ENCODE measurements at regions not wholly inside any gene's neighbourhood (a gene's known extent, or its start where the extent isn't known, plus 50 kb on each side); places are given as distances from the start of the nearest gene placed in this dataset.
A peak's percentile ranks its signal among the peaks of the same experiment; 100 is the strongest.
"Not testable (repeated sequence)": the region's sequence is repeated elsewhere in the genome, so short reads cannot be mapped to it uniquely, and the experiment has no call there.

DNA sequence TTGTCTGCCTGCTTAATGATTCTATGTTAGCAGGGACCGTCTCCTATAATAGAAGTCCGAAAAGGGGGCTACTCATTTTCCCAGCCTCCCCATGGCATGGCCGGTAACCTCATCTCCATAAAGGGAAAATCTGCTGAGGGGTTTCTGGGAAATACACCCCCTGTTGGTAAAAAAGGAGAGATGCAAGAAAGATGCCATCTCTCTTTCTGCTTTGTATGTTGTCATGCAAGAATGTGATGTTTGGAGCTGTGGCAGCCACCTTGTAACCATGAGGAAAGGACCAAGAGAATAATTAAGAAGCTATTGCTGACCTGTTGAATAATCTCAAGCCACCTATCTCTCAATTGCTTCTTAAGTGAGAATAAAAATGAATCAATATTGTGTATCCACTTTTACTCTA, 94.8 kb upstream of the XYLT1 start:
- Histone ChIP-seq H3K9me3 (replicated peaks) (no peaks in the 10 kb centered on the region), H3K4me1 (replicated peaks) (no peaks in the 10 kb centered on the region), H3K4me3 (no peak overlapping the region), H3K27me3 (replicated peaks) (no peaks in the 10 kb centered on the region; the same call in 1 of the 2 replicates), H3K27ac (no peak overlapping the region), H3K36me3 (no peaks in the 10 kb centered on the region)
- no peak for DNase-seq (ENCODE audit: low read depth in 1 of 2, low spot score in 2 of 2)

GRCh38 chr16:17564856-17565255, 94.1 kb upstream of the XYLT1 start:
- H3K9me3 ChIP-seq (replicated peaks), result no peaks in the 10 kb centered on the region
- H3K27ac ChIP-seq, result no peak overlapping the region

DNA sequence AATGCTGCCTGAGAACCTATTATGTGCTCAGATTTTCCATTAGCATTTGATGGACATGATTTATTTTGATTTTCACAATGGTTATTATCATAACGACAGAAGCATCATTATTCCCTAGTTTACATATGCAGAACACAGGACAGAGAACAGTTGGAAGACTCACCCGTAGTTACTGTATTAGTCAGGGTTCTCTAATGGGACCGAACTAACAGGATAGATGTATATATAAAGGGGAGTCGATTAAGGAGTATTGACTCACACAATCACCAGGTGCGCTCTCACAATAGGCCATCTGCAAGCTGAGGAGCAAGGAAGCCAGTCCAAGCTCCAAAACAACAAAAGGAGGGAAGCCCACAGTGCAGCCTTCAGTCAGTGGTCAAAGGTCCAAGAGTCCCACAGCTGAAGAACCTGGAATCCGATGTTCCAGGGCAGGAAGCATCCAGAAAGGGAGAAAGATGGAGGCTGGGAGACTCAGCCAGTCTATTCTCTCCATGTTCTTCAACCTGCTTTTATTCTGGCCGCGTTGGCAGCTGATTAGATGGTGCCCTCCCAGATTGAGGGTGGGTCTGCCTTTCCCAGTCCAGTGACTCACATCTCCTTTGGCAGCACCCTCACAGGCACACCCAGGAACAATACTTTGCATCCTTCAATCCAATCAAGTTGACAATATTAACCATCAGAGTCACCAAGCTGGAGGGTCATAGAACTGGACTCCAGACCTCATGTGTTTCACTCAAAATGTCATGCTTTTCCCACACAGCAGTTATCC, 92.7 kb upstream of the XYLT1 start:
- Histone ChIP-seq H3K27me3 (replicated peaks) (no peaks in the 10 kb centered on the region), H3K4me3 (no peak overlapping the region), H3K36me3 (no peaks in the 10 kb centered on the region), H3K9me3 (replicated peaks) (no peaks in the 10 kb centered on the region), H3K4me1 (replicated peaks) (no peaks in the 10 kb centered on the region), H3K27ac (no peak overlapping the region)
- DNase-seq (ENCODE audit: low read depth in 1 of 2, low spot score in 2 of 2), result no peak

More at GRCh38 chr16:17564856-17565255, 94.1 kb upstream of the XYLT1 start:
- Histone ChIP-seq H3K4me1 (replicated peaks) (no peaks in the 10 kb centered on the region), H3K27me3 (replicated peaks) (no peaks in the 10 kb centered on the region), H3K36me3 (no peaks in the 10 kb centered on the region), H3K4me3 (no peak overlapping the region)
- no peak for DNase-seq (ENCODE audit: low read depth in 1 of 2, low spot score in 2 of 2)

GRCh38 chr16:17561056-17561455, 90.3 kb upstream of the XYLT1 start:
- no peaks in the 10 kb centered on the region for H3K27me3 ChIP-seq (replicated peaks)
- H3K36me3 ChIP-seq, result no peaks in the 10 kb centered on the region
- no peak overlapping the region for H3K27ac ChIP-seq
- no peak for DNase-seq (ENCODE audit: low read depth in 1 of 2, low spot score in 2 of 2)
- peaks cover 7% of the 10 kb centered on the region for H3K4me1 ChIP-seq (replicated peaks)
- no peak overlapping the region for H3K4me3 ChIP-seq
- no peaks in the 10 kb centered on the region for H3K9me3 ChIP-seq (replicated peaks)

DNA sequence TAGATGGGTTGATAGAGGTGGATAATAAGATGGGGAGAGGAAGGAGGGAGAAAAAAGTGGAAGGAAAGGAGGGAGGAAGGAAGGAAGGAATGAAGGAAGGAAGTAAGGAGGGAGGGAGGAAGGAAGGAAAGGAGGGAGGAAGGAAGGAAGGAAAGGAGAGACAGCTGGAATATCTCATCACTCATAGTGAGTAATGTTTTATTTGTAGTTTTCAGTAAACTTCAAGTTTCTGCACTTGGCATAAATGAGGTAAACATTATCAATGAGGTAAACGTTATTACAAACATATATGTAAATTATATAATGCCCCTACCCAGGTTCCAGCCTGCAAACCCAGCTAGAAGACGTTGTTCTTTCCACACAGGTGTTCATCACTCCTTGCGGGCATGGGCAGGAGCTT, 89.8 kb upstream of the XYLT1 start:
- no peaks in the 10 kb centered on the region for H3K9me3 ChIP-seq (replicated peaks)
- DNase-seq (ENCODE audit: low read depth in 1 of 2, low spot score in 2 of 2), result no peak

GRCh38 chr16:17559394-17559793, 88.6 kb upstream of the XYLT1 start:
- H3K9me3 ChIP-seq (replicated peaks), result no peaks in the 10 kb centered on the region
- no peak overlapping the region for H3K27ac ChIP-seq
- no peaks in the 10 kb centered on the region for H3K27me3 ChIP-seq (replicated peaks)
- no peaks in the 10 kb centered on the region for H3K36me3 ChIP-seq
- peaks cover 21% of the 10 kb centered on the region for H3K4me1 ChIP-seq (replicated peaks)
- no peak for DNase-seq (ENCODE audit: low read depth in 1 of 2, low spot score in 2 of 2)
- no peak overlapping the region for H3K4me3 ChIP-seq

More for the DNA sequence above, 89.8 kb upstream of the XYLT1 start:
- peaks cover 10% of the 10 kb centered on the region for H3K4me1 ChIP-seq (replicated peaks)
- no peak overlapping the region for H3K27ac ChIP-seq
- no peaks in the 10 kb centered on the region for H3K27me3 ChIP-seq (replicated peaks)
- no peak overlapping the region for H3K4me3 ChIP-seq
- no peaks in the 10 kb centered on the region for H3K36me3 ChIP-seq

GRCh38 chr16:17557949-17558348, 87.2 kb upstream of the XYLT1 start:
- no peak for DNase-seq (ENCODE audit: low read depth in 1 of 2, low spot score in 2 of 2)
- H3K4me3 ChIP-seq, result no peak overlapping the region

GRCh38 chr16:17557480-17557879, 86.7 kb upstream of the XYLT1 start:
- no peak for DNase-seq (ENCODE audit: low read depth in 1 of 2, low spot score in 2 of 2)
- H3K27ac ChIP-seq, result no peak overlapping the region
- no peaks in the 10 kb centered on the region for H3K27me3 ChIP-seq (replicated peaks)
- no peaks in the 10 kb centered on the region for H3K36me3 ChIP-seq
- no peak overlapping the region for H3K4me3 ChIP-seq
- H3K9me3 ChIP-seq (replicated peaks), result no peaks in the 10 kb centered on the region
- peaks cover 22% of the 10 kb centered on the region for H3K4me1 ChIP-seq (replicated peaks)

More at GRCh38 chr16:17557949-17558348, 87.2 kb upstream of the XYLT1 start:
- H3K27ac ChIP-seq, result no peak overlapping the region
- peaks cover 22% of the 10 kb centered on the region for H3K4me1 ChIP-seq (replicated peaks)
- H3K36me3 ChIP-seq, result no peaks in the 10 kb centered on the region
- no peaks in the 10 kb centered on the region for H3K9me3 ChIP-seq (replicated peaks)
- no peaks in the 10 kb centered on the region for H3K27me3 ChIP-seq (replicated peaks)

DNA sequence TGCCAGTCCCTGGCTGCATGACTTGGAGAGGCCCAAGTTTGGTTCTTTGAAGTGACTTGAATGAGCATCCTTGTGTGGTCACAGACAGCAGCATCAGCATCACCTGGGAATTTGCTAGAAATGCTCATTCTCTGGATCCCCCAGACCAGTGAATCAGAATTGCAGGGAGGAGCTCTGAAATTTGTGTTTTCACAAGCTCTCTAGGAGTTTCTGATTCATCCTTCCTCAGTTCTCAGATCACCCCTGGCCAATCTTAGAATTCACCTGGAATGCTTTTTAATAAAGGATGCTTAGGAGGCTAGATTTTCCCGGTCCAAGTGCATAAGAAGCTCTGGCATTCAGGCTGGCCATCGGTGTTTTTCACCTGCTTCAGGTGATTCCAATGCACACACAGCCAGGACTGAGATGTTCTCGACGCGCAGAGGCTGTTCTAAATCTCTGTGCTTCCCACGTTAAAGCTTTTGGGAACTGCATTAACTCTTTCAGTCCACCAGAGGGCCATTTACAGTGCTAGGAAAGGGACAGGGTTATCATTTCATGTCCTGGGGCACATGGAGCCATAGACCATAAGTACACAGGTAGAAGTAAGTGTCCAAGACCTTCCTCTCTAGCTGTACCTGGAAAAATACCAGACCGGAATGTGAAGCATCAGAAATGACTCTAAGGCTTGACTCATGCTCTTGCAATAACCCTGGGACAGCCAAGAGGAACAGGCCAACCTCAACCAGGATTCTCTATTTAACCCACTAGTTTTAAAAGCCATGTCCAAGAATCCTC, 85.7 kb upstream of the XYLT1 start:
- no peaks in the 10 kb centered on the region for H3K9me3 ChIP-seq (replicated peaks)
- no peak overlapping the region for H3K4me3 ChIP-seq
- DNase-seq (ENCODE audit: low read depth in 1 of 2, low spot score in 2 of 2), result peak in 1 of 2 experiments; percentile 46
- no peak overlapping the region for H3K27ac ChIP-seq
- H3K4me1 ChIP-seq (replicated peaks), result peaks cover 22% of the 10 kb centered on the region
- no peaks in the 10 kb centered on the region for H3K27me3 ChIP-seq (replicated peaks)
- H3K36me3 ChIP-seq, result no peaks in the 10 kb centered on the region

DNA sequence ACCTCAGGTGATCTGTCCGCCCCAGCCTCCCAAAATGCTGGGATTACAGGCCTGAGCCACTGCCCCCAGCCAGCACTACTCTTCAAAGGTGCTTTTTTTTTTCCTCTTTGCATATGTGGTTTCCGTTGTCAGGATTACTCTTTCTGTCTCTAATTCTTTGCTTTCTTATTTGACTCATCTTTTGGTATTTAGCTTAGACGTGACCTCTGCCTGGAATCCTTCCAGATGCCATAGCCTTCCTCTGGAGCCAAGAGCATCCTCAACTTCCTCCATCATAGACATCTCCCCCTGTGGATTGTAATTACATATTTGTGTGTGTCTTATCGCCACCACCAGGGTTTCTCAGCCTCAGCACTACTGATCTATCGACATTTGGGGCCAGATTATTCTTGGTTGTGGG, 84.4 kb upstream of the XYLT1 start:
- DNase-seq (ENCODE audit: low read depth in 1 of 2, low spot score in 2 of 2), result peak; percentile 83 to 87
- no peaks in the 10 kb centered on the region for H3K36me3 ChIP-seq
- H3K27ac ChIP-seq, result peak overlapping the region; percentile 64
- H3K9me3 ChIP-seq (replicated peaks), result no peaks in the 10 kb centered on the region
- no peaks in the 10 kb centered on the region for H3K27me3 ChIP-seq (replicated peaks)
- peaks cover 22% of the 10 kb centered on the region for H3K4me1 ChIP-seq (replicated peaks)
- H3K4me3 ChIP-seq, result no peak overlapping the region

DNA sequence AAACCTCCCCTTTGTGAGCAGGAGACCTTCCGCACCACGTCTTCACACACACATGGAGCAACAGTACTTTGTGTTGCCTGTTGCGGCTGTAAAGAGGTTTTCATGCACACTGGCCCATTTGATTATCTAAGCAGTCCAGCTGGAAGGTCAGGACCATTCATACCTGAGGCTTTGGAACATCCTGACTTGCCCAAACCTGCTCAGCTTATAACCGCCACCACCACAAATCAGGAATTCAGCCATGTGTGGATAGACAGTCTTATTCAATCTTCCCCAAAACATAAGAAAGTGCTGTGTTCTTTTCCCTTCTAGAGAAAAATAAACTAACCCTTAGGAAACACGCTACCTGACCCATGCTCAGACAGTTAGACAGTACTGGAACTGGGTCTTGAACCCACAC, 81.6 kb upstream of the XYLT1 start:
- H3K4me1 ChIP-seq (replicated peaks), result peaks cover 22% of the 10 kb centered on the region
- no peaks in the 10 kb centered on the region for H3K36me3 ChIP-seq
- H3K9me3 ChIP-seq (replicated peaks), result no peaks in the 10 kb centered on the region
- no peak for DNase-seq (ENCODE audit: low read depth in 1 of 2, low spot score in 2 of 2)
- H3K27me3 ChIP-seq (replicated peaks), result no peaks in the 10 kb centered on the region
- no peak overlapping the region for H3K4me3 ChIP-seq
- no peak overlapping the region for H3K27ac ChIP-seq

DNA sequence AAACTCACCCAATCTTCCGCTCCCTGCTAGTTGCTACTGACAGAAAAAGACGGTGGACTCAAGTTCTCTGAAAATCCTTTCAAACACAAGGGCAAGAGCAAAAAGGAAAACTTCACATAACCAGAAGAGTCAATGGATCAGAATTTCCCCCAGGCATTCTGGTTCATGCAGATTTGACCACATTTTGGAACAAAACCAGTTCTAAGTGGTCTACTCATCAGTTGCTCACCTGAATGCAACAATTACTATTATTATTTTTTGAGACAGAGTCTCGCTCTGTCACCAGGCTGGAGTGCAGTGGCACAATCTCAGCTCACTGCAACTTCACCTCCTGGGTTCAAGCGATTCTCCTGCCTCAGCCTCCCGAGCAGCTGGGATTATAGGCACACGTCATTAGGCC, 80.9 kb upstream of the XYLT1 start:
- not testable (repeated sequence) for H3K27ac ChIP-seq

GRCh38 chr16:17548825-17549224, 78.1 kb upstream of the XYLT1 start:
- Histone ChIP-seq H3K27me3 (replicated peaks) (no peaks in the 10 kb centered on the region), H3K36me3 (no peaks in the 10 kb centered on the region), H3K4me1 (replicated peaks) (no peaks in the 10 kb centered on the region), H3K4me3 (no peak overlapping the region), H3K9me3 (replicated peaks) (no peaks in the 10 kb centered on the region), H3K27ac (no peak overlapping the region)
- no peak for DNase-seq (ENCODE audit: low read depth in 1 of 2, low spot score in 2 of 2)

More for the DNA sequence above, 80.9 kb upstream of the XYLT1 start:
- H3K4me3 ChIP-seq; H3K27me3 ChIP-seq (replicated peaks); H3K36me3 ChIP-seq; H3K9me3 ChIP-seq (replicated peaks): not testable (repeated sequence)
- DNase-seq (ENCODE audit: low read depth in 1 of 2, low spot score in 2 of 2), result peak in 1 of 2 experiments; percentile 11
- H3K4me1 ChIP-seq (replicated peaks), result peaks cover 19% of the 10 kb centered on the region

- no peak overlapping the region for H3K4me3 ChIP-seq
- peaks cover 4% of the 10 kb centered on the region for H3K4me1 ChIP-seq (replicated peaks)
- no peaks in the 10 kb centered on the region for H3K36me3 ChIP-seq
- no peaks in the 10 kb centered on the region for H3K27me3 ChIP-seq (replicated peaks)
- no peak overlapping the region for H3K27ac ChIP-seq
- no peak for DNase-seq (ENCODE audit: low read depth in 1 of 2, low spot score in 2 of 2)
- H3K9me3 ChIP-seq (replicated peaks), result no peaks in the 10 kb centered on the region
These were observed 74.0 kb upstream of the XYLT1 start for GRCh38 chr16:17544785-17545184.
